ENCODE measurements at regions not wholly inside any gene's neighbourhood (a gene's known extent, or its start where the extent isn't known, plus 50 kb on each side); places are given as distances from the start of the nearest gene placed in this dataset.
A peak's percentile ranks its signal among the peaks of the same experiment; 100 is the strongest.
"Not testable (repeated sequence)": the region's sequence is repeated elsewhere in the genome, so short reads cannot be mapped to it uniquely, and the experiment has no call there.

GRCh38 chr3:130151555-130151954, 69.9 kb downstream of the ALG1L2 start:
- DNase-seq, result not testable (repeated sequence)

GRCh38 chr3:130153247-130153646, 71.6 kb downstream of the ALG1L2 start:
- not testable (repeated sequence) for DNase-seq

- DNase-seq, result not testable (repeated sequence)
Observed at GRCh38 chr3:130155464-130155863, 73.8 kb downstream of the ALG1L2 start.

GRCh38 chr3:130166856-130167255, 85.2 kb downstream of the ALG1L2 start:
- not testable (repeated sequence) for DNase-seq

GRCh38 chr3:130175195-130175594, 93.6 kb downstream of the ALG1L2 start:
- not testable (repeated sequence) for DNase-seq

- not testable (repeated sequence) for DNase-seq
Observed at GRCh38 chr3:130176476-130177256, 95.0 kb downstream of the ALG1L2 start.

- DNase-seq, result peak in 1 of 3 donors; percentile 12
Observed at GRCh38 chr3:130178835-130179234, 97.2 kb downstream of the ALG1L2 start.

- DNase-seq, result peak in 2 of 3 donors; percentile 39 to 78
Observed at GRCh38 chr3:130179353-130179970, 97.8 kb downstream of the ALG1L2 start.

GRCh38 chr3:130182475-130182874, 100.8 kb downstream of the ALG1L2 start:
- not testable (repeated sequence) for DNase-seq

GRCh38 chr3:130183689-130184088, 102.1 kb downstream of the ALG1L2 start:
- not testable (repeated sequence) for DNase-seq

GRCh38 chr3:130184152-130185024, 102.8 kb downstream of the ALG1L2 start:
- not testable (repeated sequence) for DNase-seq

GRCh38 chr3:130201272-130201671, 119.6 kb downstream of the ALG1L2 start:
- DNase-seq, result not testable (repeated sequence)

GRCh38 chr3:130203633-130204032, 122.0 kb downstream of the ALG1L2 start:
- DNase-seq, result not testable (repeated sequence)

- no peak for DNase-seq
Observed at GRCh38 chr3:130227540-130227939, 117.9 kb upstream of the COL6A5 start.

- peak; percentile 25 to 61 (median 47) for DNase-seq
Observed at GRCh38 chr3:130242850-130243569, 102.5 kb upstream of the COL6A5 start.

- DNase-seq, result no peak
Observed at GRCh38 chr3:130243808-130244207, 101.7 kb upstream of the COL6A5 start.

- no peak for DNase-seq
Observed at GRCh38 chr3:130250982-130251381, 94.5 kb upstream of the COL6A5 start.

GRCh38 chr3:130255442-130255841, 90.0 kb upstream of the COL6A5 start:
- no peak for DNase-seq

GRCh38 chr3:130256821-130257340, 88.6 kb upstream of the COL6A5 start:
- peak; percentile 59 to 89 (median 73) for DNase-seq

- DNase-seq, result peak in 2 of 3 donors; percentile 18 to 71
Observed at GRCh38 chr3:130258532-130258952, 86.9 kb upstream of the COL6A5 start.

All from muscle of back (tissue), 3 donors.